Gastrocnemius medialis (tissue), 4 donors: ENCODE measurements at regions not wholly inside any gene's neighbourhood (a gene's known extent, or its start where the extent isn't known, plus 50 kb on each side); places are given as distances from the start of the nearest gene placed in this dataset.

ENCODE experiments used
- CTCF ChIP-seq, 5 experiments: fragments of 450-650 bp in 3 of 5; fragments of 200-600 bp in 2 of 5; sonication (generic) in 2 of 5; IDR thresholded peaks in 4 of 5; conservative IDR thresholded peaks in 1 of 5; 1 replicate in 4 of 5; 2 replicates in 1 of 5; pipeline ENCODE4 v1.5.1; 2016 to 2019; ENCODE audit warnings: antibody characterized with exemption in 5 of 5, mild to moderate bottlenecking in 3 of 5, moderate library complexity in 3 of 5
- POLR2A ChIP-seq, 2 donors: fragments of 450-650 bp; IDR thresholded peaks; one replicate each; pipeline ENCODE4 v1.6.1; 2017; ENCODE audit warnings: antibody characterized with exemption in 2 of 2, mild to moderate bottlenecking in 2 of 2, moderate library complexity in 2 of 2

DNA sequence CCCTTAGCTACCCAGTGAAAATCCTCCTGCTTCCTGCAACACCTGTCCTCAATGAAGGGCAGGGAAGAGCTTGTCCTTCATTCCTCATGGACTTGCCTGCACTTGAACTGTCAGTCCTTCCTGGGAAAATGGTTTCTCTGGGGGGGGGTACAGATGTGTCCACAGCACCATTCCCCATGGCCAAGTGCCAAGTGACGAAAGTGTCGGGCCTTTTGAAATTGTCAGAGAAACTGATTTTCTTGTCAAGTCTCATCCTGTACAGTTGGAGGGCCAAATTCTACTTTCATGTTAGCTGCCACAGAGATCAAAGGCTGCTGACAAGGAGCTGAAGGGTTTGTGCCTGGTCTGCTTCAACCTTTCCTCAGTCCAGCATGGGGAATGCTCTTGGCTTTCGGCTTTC is 179.5 kb upstream of the PARP11 start:
- TF ChIP-seq CTCF (IDR thresholded peaks at IDR 0.05 in 4 of 5, conservative IDR thresholded peaks at IDR 0.05 in 1 of 5) (no peak), POLR2A (IDR thresholded peaks at IDR 0.05) (no peak)
